HG03521 (cell line): ENCODE measurements at regions not wholly inside any gene's neighbourhood (a gene's known extent, or its start where the extent isn't known, plus 50 kb on each side); places are given as distances from the start of the nearest gene placed in this dataset.
"Not testable (repeated sequence)": the region's sequence is repeated elsewhere in the genome, so short reads cannot be mapped to it uniquely, and the experiment has no call there.

Experiments used
- ATAC-seq: cut with Tn5 transposase; IDR thresholded peaks from one replicate; pipeline ENCODE4 v1.9.1; 2021; ENCODE audit warnings: mild to moderate bottlenecking, moderate library complexity; ENCODE audit not compliant: unreplicated experiment

DNA sequence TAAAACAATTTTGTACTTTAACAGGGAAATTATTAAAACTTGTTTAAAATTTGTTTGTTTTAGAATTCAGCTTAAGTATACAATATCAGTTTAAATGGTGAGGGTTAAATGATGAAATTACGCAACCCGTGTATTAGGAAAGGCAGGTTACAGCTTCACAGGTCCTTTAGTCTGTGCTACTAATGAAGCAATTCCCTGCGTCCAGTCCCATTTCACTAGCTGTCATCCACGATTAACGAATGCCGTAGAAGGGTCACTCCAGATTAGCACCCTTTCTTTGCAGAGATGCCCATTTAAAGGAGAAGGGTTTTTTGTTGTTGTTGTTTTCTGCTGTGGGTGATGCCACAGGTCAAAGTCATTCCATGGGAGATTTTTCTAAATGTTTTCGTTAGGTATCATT, 457.6 kb upstream of the SLC10A2 start:
- no peak for ATAC-seq

DNA sequence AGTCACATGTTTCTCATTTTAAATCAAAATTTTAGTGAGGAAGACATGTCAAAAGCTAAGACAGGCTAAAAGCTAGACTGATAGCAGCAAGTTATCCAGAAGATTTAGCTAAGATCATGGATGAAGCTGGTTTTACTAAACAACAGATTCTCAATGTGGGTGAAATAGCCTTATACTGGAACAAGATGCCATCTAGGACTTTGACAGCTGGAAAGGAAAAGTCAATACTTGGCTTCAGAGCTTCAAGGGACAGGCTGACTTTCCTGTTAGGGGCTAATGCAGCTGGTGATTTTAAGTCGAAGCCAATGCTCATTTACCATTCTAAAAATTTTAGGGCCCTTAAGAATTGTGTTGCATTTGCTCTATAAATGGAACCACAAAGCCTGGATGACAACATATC, 455.3 kb upstream of the SLC10A2 start:
- ATAC-seq: no peak

DNA sequence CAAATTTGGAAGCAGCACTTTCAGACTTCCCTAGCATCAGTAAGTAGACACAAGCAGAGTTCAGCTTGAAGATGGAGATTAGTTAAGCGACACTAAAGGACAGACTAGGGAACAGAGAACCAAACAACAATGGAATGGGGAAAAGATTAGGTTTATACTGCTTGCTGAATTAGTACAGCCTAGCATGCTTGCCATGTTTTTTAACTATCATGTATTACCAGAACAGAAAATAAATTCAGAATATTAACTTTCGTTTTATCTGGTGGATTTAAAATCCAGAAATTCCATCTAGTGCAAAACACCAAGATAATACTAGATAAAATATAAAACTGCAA, 451.5 kb upstream of the SLC10A2 start:
- ATAC-seq: peak; percentile 3

DNA sequence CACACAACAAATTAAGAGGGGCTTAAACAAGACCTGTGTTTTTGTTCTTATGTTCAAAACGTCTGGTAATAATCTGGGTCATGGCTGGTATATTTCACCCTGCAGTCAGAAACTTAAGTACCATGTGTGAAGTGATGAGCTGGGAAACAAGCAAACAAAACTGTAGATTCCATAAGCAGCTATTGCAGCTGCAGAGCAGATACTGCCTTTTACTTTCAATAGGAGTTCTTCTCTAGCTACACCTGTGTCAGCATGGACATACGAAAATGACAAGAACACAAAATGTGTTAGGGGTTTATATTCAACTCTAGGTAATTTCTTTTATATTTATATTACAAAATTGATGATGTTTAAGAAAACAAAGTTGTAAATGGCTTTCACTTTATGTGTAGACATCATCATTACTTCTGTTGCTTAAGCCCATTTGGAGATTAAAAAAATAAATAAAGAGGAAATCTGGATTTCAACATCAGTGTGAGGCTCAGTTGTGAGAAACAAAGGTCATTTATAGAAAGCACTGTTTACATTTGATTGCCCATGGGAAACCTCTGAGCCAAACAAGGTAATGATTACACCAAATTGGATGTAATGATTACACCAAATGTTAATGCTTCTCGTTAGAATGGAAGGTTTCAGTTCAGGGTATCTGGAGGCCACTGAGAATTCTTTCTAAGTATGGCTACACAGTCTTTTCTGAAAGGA, 451.0 kb upstream of the SLC10A2 start:
- ATAC-seq: peak; percentile 76

DNA sequence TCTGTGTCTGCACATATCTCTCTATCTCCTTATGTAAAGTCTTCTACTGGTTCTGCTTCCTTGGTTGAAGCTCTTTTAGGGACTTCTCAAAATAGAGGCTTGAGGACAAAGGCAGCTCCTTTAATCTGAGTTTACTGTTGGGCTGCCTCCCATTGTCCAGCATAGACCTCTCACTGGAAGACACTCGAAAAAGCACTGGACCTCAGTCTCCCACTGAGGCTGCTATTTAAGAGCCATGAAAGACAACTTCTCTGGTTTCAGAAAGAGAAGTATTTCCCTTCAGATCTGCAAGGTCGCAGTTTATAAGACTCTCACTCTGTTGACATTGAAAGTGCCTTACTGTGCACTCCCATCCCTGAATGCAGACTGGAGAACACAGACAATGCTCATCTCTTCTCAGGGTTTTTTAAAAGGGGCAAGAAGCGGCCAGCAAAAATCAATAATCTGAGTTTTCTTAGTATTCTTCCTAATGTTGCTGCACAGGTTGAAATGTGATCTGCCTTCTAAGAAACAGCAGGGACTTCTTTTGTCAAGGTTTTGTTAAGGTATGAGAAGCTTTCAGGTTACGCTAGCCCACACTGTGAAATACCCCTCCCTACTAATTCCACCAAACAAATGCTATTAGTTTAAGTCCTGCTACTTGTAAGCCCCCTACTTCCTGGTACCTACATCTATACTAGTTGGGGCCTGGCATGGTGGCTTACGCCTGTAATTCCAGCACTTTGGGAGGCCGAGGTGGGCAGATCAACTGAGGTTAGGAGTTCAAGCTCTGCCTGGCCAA, 450.0 kb upstream of the SLC10A2 start:
- ATAC-seq: no peak

DNA sequence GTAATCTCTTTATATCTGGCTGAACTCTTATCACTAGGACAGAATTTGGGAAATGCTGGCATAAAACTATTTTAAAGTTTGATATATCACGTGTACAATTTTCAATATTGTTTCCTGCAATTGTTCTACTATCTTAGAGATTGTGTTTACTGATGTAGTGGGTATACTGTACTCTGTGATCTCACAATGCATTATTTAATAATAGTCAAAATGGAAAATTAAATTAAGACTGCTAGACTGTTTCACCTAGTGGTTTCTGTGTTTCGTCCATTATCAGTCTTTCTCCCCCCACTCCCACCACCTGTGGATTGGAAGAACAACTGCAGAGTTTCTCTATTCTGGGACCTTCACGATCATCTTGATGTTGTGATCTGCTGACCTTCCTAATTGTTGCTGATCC, 449.2 kb upstream of the SLC10A2 start:
- no peak for ATAC-seq

DNA sequence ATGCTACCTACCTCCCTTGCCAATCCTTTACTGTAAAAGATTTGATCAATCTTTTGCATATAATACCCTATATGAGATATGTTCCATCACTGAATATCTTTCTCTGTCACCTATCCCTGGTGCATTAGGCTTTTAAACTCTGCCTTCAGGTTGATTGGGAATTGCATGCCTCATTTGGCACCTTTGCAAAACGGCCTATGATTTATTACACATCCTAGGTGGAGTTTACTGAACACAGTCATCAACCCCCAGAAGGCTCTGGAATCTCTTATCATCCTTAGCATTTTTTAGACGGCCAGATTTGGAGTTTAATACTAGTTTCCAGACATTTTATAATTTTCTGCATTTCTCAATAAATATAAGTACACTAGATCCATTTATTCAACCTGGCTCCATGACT, 448.4 kb upstream of the SLC10A2 start:
- ATAC-seq: no peak

DNA sequence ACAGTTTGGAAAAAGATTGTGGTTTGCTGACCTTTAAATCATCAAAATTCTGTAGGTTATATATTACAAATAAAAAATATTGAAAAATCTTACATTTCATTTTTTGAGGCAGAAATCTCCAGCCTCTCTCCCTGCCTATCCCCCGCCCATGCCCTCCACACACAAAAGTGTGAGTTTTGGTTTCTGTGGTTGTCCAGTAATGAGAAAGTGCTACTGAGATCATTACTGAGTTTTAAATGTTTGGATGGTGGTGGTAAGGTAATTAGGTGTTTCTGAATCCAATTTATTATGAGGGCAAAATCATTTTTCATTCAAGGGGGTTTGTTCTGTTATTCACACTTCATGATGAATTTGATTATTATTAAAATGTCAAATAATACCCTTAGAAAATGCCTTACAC, 448.0 kb upstream of the SLC10A2 start:
- no peak for ATAC-seq

DNA sequence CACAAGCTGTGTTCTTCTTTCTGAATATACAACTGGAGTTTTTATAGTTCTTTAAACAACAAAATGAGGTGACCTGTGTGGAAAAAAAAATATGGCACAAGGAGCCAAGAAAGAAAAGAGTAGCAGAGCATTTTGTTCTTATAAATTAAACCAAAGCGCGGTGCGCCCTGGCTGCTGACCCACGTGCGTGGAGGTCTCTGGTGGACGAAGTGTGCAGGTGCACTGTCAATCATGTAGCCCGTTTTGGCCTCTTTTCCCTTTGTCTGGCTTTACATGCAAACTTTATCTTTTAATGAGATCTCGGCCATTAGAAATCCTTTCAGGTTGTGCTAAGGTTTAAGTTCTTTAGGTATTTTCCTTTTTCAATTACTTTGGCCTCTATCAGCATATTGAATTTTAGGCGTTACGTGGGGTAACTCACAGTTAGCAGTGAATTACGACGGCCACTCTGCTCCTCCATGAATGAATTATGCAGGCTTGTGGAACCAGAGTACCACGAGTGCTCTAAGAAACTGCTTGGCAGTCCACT, 443.9 kb upstream of the SLC10A2 start:
- ATAC-seq: no peak

DNA sequence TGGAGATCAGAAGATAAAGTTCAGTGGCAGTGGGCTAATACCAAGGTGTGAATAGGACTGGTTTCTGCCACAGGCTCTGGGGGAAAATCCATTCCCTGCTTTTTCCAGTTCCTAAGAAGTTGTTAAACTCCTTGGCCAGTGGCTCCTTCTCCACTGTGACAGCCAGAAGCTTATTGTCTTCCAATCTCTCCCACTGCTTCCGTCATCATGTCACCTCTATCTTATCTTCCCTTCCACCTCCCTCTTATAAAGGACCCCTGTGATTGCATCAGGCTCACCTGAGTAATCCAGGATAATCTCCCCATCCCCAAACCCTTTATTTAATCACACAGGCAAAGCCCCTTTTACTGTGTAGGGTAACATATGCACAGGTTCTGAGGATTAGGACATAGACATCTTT, 431.2 kb upstream of the SLC10A2 start:
- no peak for ATAC-seq

DNA sequence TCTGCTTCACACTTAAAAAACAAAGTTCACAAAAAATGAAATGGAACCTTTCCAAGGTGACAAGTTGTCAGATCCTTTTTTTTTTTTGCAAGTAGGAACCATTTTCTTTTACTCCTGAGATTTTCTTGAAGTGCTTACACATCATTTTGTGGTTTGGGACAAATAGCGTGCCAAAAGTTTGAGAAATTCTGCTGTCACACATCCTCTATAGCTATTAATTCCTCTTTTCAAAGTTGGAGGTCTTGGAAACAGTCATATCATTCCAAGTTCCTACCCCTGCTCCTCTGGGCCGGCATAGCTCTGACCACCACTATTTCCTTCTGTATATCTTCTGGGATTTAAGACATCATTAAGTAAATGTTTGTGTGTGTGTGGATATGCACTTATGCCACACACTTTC, 421.6 kb upstream of the SLC10A2 start:
- no peak for ATAC-seq

DNA sequence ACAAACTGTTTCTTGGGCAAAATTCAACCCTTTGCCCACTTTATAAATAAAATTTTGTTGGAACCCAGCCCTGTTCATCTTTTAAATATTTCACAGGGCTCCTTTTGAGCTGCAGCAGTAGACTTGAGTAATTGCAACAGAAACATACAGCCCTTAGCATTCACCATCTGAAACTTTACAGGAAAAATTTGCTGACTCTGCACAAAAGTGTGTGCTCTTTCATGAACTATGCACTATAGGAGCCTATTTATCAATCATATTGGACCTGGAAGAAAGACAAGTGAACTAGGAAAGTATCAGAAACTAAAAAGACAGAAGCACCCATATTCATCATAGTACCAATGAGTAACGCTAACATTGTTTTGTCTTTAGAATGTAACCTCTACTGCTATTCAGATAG, 406.9 kb upstream of the SLC10A2 start:
- no peak for ATAC-seq

DNA sequence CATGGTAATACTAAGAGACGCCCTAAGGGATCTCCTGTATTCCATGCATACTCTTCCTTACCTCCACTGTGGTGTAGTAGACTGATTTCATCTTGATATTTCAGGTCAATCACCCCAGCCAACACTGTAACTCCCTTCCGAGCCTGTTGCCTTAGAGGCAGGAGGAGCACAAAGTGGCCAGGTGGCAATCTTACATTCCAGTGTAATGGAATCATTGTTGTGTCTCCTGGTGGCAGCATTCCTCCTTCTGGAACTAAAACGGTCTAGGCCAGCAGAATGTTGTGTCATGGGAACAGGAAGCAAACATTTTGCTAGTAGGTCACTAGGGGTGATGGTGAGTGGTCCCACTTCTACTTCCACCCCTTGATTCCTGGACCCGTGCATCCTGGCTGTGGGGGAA, 405.7 kb upstream of the SLC10A2 start:
- no peak for ATAC-seq

DNA sequence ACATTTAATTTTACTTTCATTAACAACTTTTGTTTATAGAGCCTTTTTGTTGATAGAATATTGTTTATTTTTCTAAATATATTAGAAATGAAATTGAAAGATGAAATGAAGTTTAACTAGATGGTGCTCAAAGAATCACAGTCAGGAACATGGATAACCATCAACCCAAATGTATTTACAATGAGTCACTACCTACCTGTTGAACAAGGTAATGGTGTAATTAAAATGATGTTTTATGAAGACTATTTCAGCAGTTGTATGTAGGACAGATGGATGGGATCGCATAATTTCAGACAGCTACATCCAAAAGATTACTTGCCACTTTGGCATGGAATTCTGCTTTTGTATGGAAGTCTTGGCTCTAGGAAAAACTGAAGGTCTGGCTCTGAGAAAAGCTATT, 403.6 kb upstream of the SLC10A2 start:
- ATAC-seq: no peak

DNA sequence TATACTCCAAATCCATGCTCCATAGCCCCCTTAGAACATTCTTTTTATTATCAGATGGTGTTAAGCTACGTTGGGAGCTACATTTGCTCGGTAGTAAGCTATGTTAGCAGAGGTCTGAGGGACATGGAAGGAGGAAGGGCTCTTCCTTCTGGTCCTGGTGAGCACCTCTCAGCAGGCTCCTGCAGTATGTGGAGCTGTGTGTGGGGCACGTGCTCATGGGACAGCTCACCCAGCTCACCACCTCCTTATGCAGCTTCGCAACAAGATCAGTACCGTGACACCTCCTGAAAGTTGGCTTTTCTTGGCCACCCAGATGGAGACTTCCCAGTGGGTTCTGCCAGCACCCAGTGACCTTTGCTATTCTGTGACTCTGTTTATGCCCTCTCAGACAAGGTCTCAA, 400.5 kb upstream of the SLC10A2 start:
- no peak for ATAC-seq

DNA sequence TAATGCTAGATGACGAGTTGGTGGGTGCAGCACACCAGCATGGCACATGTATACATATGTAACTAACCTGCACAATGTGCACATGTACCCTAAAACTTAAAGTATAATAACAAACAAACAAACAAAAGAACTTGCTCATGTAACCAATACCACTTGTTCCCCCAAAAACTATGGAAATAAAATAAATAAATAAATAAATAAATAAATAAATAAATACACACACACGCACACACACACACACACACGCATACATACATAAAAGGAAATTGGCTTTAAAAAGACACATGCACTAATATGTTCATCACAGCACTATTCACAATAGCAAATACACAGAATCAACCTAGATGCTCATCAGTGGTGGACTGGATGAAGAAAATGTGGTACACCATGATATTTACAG, 394.0 kb upstream of the SLC10A2 start:
- ATAC-seq: not testable (repeated sequence)

DNA sequence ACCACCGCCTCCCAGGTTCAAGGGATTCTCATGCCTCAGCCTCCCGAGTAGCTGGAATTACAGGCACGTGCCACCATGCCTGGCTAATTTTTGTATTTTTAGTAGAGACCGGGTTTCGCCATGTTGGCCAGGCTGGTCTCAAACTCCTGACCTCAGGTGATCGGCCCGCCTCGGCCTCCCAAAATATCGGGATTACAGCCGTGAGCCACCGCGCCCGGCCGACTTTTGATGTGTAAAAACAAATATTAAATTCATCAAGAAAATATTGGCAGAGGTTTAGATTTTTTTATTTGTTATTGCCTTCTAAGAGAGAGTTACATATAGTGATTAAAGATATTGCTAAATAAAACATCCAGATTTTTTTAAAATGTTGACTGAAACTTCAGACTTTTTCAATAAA, 390.8 kb upstream of the SLC10A2 start:
- ATAC-seq: not testable (repeated sequence)

DNA sequence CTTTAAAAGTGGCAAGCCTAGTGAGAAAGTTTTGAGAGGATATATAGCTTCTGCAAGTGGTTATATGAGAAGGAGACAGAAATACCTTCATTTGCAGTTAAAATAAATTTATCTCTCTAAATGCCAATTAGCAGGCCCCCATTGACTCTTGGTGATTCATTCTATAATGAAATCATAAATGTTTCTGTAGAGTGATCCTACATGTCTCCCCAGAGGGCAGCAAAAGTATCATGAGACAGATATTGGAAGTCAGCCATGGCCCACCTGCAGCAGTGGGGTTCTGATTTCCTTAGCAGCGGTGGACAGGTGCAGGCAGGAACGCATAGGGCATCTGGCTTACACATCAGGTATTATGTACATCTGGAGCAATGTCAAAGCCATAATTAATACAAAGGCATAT, 385.4 kb upstream of the SLC10A2 start:
- ATAC-seq: no peak

DNA sequence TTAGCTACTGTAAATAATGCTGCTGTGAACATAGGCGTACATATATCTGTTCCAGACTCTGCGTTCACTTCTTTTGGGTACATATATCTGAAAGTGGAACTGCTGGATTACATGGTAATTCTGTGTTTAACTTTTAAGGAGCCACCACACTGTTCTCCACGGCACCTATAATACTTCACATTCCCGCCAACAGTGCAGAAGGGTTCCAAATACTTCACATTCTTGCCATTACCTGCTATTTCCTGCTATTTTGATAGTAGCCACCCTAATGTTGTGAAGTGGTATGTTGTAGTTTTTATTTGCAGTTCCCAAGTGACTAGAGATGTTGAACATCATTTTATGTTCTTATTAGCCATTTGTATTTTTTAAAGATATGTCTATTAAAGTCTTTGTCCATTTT, 377.4 kb upstream of the SLC10A2 start:
- ATAC-seq: no peak

DNA sequence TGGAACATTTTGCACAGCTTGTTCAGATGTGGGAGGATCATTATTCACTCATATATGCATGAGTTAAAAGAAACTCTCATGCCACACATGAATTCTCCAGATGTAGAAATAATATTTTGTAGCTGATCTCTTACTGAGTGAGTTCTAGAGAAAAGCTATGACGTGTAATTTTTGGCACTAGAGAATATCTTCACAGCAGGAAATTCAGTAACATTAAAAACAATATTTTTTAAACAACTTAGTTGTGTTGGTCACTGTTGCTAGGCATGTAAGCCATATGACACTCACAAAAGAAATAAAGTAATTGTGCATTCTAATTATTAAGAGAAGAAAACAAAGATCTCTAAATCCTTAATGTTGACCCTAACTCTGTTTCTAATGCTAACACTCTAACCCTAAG, 371.4 kb upstream of the SLC10A2 start:
- ATAC-seq: no peak

DNA sequence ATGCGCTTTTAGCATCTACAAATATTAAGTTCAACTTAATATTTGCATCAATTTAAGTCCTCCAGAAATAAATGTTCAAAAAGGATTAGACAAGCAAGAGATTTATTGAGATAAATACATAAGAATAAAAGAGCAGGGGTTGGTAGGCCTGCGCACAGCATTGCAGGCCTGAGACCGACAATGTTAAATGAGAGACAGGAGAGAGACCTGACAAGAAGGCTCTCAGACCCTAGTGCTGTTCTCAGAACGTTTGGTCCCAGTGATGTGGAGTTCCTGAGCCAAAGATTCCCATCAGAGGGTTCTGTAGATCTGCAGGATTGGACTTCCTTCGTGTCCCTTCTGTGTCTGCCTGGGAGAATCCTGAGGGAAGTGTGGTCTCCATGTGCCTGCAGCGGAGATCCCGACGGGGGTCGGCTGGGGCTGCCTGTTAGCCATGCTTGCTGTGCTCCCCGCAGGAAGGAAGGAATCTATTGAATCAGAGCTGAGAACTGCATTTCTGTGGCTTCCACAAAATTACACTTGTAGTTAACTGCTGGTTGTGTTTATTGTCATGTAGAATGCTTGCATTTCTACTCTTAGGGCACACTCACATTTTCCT, 369.9 kb upstream of the SLC10A2 start:
- ATAC-seq: no peak

DNA sequence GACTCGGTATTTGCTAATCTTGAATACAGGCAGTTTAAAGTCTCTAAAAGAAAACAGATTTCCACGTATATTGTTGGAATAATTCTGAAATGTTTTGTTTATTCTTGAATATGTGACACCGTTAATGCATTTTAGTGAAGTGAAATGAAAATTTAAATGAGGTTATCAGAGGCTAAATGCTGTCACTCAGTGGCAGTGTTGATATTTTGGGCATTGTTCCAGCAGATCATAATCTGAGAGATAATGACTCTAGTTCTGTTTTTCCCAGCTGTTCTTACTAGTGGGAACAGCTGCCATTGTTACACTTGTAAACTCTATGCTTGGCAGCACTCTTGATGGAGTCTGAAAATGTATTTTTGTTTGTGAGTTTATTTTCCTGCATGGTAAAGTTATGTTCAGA, 365.6 kb upstream of the SLC10A2 start:
- no peak for ATAC-seq
